Vagina (tissue), 2 donors: ENCODE measurements at regions not wholly inside any gene's neighbourhood (a gene's known extent, or its start where the extent isn't known, plus 50 kb on each side); places are given as distances from the start of the nearest gene placed in this dataset.

Experiments used
- CTCF ChIP-seq, 3 experiments: fragments of 450-650 bp in 2 of 3; fragments of 200-600 bp in 1 of 3; sonication (generic) in 1 of 3; IDR thresholded peaks; one replicate each; pipeline ENCODE4 v1.5.1; 2017 to 2019; ENCODE audit warnings: antibody characterized with exemption in 3 of 3, mild to moderate bottlenecking in 2 of 3, moderate library complexity in 2 of 3
- POLR2A ChIP-seq, 2 donors: fragments of 450-650 bp; IDR thresholded peaks; one replicate each; pipeline ENCODE4 v1.6.1; 2017; ENCODE audit warnings: antibody characterized with exemption in 2 of 2, mild to moderate bottlenecking in 2 of 2, moderate library complexity in 2 of 2

DNA sequence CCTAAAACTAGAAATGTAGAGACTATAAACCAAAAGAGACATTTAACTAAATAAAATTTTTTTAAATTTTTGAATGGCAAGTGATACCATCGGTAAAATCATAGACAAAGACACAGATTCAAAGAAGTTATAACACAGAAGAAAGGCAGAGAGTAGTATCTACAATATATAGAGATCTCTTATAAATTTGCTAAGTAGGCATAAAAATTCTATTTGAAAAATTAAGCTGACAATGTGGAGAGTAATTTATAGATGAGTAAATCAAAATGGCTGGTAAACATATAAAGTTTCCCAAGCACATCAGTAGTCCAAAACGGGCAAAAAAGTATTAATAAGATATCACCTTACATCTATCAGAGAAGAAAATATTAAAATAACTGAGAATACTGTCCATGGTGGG, 1061.0 kb downstream of the ADGRL2 start:
- TF ChIP-seq CTCF (IDR thresholded peaks at IDR 0.05) (no peak), POLR2A (IDR thresholded peaks at IDR 0.05) (no peak)
